ENCODE measurements at regions not wholly inside any gene's neighbourhood (a gene's known extent, or its start where the extent isn't known, plus 50 kb on each side); places are given as distances from the start of the nearest gene placed in this dataset.

DNA sequence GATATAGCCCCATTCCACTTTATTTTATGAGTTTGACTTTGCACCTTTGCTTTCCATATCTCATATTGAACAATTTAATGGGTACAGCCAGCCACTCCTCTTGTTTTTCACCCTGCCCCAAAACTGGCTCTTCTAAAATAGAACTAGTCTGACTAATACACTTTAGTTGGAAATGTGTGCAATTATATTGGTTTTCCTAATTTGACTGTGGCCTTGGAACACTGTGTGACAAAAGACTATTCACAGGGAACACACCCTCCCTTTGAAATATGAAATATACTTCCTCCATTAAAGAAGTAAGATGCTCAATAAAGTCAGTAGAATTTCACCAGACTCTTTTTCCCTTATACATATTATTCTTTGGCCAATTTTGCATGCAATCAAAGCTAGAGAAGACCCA, 218.6 kb upstream of the DCN start:
- TF ChIP-seq, protein P1, sequence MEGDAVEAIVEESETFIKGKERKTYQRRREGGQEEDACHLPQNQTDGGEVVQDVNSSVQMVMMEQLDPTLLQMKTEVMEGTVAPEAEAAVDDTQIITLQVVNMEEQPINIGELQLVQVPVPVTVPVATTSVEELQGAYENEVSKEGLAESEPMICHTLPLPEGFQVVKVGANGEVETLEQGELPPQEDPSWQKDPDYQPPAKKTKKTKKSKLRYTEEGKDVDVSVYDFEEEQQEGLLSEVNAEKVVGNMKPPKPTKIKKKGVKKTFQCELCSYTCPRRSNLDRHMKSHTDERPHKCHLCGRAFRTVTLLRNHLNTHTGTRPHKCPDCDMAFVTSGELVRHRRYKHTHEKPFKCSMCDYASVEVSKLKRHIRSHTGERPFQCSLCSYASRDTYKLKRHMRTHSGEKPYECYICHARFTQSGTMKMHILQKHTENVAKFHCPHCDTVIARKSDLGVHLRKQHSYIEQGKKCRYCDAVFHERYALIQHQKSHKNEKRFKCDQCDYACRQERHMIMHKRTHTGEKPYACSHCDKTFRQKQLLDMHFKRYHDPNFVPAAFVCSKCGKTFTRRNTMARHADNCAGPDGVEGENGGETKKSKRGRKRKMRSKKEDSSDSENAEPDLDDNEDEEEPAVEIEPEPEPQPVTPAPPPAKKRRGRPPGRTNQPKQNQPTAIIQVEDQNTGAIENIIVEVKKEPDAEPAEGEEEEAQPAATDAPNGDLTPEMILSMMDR (IDR thresholded peaks at IDR 0.05) = no peak
- TF ChIP-seq POLR2A (IDR thresholded peaks at IDR 0.05) = no peak
